Activated CD4-positive, alpha-beta T cell treated with anti-CD3 and anti-CD28 coated beads for 36 hours (primary cell): ENCODE measurements at regions not wholly inside any gene's neighbourhood (a gene's known extent, or its start where the extent isn't known, plus 50 kb on each side); places are given as distances from the start of the nearest gene placed in this dataset.
"Not testable (repeated sequence)": the region's sequence is repeated elsewhere in the genome, so short reads cannot be mapped to it uniquely, and the experiment has no call there.

ENCODE experiments used
- ATAC-seq: fragments of 200-7000 bp; cut with Tn5 transposase; one replicate; pipeline ENCODE4 v1.10.0; 2021; ENCODE audit warnings: mild to moderate bottlenecking, moderate library complexity
- CTCF ChIA-PET: fragments of 350-600 bp; sonication (Branson Sonifier 250); formaldehyde crosslinking; loops from one replicate; lab custom pipeline; 2021; ENCODE audit warnings: antibody characterized with exemption; lab: Charles Lee
- POLR2A ChIA-PET: fragments of 350-600 bp; sonication (Branson Sonifier 250); formaldehyde crosslinking; loops from one replicate; lab custom pipeline; 2021; ENCODE audit warnings: antibody characterized with exemption, inconsistent platforms; lab: Charles Lee
- DNase-seq: peaks from one replicate; pipeline ENCODE4 v3.0.0-alpha.2; 2020
- H3K27ac Mint-ChIP-seq: one replicate; pipeline ENCODE4 v1.8.0; 2021; ENCODE audit warnings: mixed read lengths
- H3K27me3 Mint-ChIP-seq: one replicate; pipeline ENCODE4 v1.8.0; 2021; ENCODE audit warnings: mixed read lengths
- H3K36me3 Mint-ChIP-seq: one replicate; pipeline ENCODE4 v1.8.0; 2021; ENCODE audit warnings: low read depth, mixed read lengths
- H3K4me1 Mint-ChIP-seq: one replicate; pipeline ENCODE4 v1.8.0; 2021; ENCODE audit warnings: mixed read lengths
- H3K4me3 Mint-ChIP-seq: one replicate; pipeline ENCODE4 v1.8.0; 2021; ENCODE audit warnings: mild to moderate bottlenecking, moderate library complexity, mixed read lengths
- H3K9me3 Mint-ChIP-seq: one replicate; pipeline ENCODE4 v1.8.0; 2021; ENCODE audit warnings: low read depth, mixed read lengths
- intact Hi-C, 2 experiments: fragments of 100-400 bp; cut with DNase I in 1 of 2; cut with micrococcal nuclease in 1 of 2; formaldehyde crosslinking; loops; one replicate each; pipeline versions ENCODE4 v1.14.2 to v1.15.1; 2022 to 2024; cut with DNase I, micrococcal nuclease

DNA sequence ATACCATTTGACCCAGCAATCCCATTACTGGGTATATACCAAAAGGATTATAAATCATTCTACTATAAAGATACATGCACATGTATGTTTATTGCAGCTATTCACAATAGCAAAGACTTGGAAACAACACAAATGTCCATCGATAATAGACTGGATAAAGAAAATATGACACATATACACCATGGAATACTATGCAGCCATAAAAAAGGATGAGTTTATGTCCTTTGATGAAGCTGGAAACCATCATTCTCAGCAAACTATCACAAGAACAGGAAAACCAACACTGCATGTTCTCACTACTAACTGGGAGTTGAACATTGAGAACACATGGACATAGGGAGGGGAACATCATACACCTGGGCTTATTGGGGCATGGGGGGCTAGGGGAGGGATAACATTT is 991.8 kb downstream of the SLC16A7 start:
- H3K4me3 Mint-ChIP-seq, H3K27me3 Mint-ChIP-seq, CTCF ChIA-PET: not testable (repeated sequence)

DNA sequence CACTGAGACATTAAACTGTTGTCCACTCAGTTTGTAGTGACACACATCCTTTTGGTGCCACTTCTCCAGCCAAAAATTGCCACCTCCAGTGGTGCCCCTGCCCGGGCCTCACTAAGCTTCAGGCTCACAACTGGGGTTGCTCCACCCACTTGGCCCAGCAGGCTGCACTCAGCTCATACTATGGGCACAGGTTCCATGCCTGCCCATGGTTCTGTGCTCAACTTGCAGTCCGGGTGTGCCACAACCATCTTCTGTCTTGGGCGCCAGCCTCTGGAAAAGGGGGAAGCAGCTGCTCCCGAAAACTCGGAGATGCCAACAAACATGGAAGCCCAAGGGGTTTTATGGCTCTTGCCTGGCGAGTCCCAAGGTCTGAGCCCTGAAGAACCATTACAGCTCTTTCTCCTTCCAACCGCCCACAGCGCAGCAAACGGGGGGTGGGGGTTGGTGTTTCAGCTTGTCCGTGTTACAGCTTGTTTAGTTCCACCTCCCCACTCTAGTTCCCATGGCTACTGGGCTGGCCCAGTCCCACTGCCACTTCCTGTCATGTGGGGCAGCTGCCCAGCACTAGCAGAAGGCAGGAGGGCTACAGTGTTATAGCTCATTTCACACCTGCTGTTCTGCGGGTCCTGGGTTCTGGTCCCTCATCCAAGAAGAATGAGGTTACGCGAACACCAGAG is 998.3 kb downstream of the SLC16A7 start:
- intact Hi-C loops = no loop called here
- DNase-seq (no peak), ATAC-seq (no peak)
- Mint-ChIP-seq H3K4me3 (no peak overlapping the region), H3K36me3 (no peaks in the 10 kb centered on the region), H3K4me1 (no peaks in the 10 kb centered on the region), H3K27ac (no peak overlapping the region), H3K27me3 (no peaks in the 10 kb centered on the region), H3K9me3 (peaks cover 4% of the 10 kb centered on the region)
- POLR2A ChIA-PET = no interaction called here
- CTCF ChIA-PET = interaction anchor here (0.7 kb wide), 1 partner anchor 330 kb away, joined by 3 read pairs; no protein-coding TSS in a partner anchor

More for the DNA sequence above, 991.8 kb downstream of the SLC16A7 start:
- ATAC-seq, H3K9me3 Mint-ChIP-seq, DNase-seq, H3K36me3 Mint-ChIP-seq, intact Hi-C loops, H3K4me1 Mint-ChIP-seq, POLR2A ChIA-PET, H3K27ac Mint-ChIP-seq: not testable (repeated sequence)

DNA sequence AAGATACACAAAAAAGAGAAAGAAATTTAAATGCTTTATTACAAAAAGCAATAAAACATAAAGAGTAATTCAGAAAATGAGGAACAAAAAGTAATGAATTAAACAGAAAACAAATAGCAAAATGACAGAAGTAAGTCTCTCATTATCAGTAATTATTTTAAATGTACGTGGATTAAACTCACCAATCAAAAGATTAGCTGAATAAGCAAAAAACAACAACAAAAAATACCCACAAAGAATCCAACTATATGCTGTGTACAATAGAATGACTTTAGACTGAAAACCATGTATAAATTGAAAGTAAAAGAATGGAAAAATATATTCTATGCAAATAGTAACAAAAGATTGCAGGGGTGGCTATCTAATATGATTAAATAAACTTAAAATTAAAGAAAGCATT is 1006.8 kb downstream of the SLC16A7 start:
- H3K9me3 Mint-ChIP-seq = peaks cover 12% of the 10 kb centered on the region
- ChIA-PET POLR2A (no interaction called here), CTCF (no interaction called here)
- H3K4me3 Mint-ChIP-seq = no peak overlapping the region
- no peaks in the 10 kb centered on the region for H3K36me3 Mint-ChIP-seq
- intact Hi-C loops = no loop called here
- DNase-seq (no peak), ATAC-seq (no peak)
- H3K27me3 Mint-ChIP-seq = no peaks in the 10 kb centered on the region
- no peak overlapping the region for H3K27ac Mint-ChIP-seq
- H3K4me1 Mint-ChIP-seq = no peaks in the 10 kb centered on the region

DNA sequence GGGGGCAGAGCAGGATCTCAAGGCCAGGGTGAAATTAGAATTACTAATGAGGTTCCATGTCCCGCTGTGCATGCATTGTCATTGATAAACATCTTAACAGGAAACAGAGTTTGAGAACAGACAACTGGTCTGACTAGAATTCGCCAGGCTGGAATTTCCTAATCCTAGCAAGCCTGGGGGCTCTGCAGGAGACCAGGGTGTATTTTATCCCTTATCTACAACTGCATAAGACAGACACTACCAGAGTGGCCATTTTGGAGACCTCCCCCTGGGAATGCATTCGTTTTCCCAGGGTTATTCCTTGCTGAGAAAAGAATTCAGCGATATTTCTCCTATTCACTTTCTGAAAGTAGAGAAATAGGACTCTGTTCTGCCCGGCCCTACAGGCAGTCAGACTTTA is 1007.6 kb downstream of the SLC16A7 start:
- ATAC-seq, DNase-seq, H3K27me3 Mint-ChIP-seq, H3K4me3 Mint-ChIP-seq, POLR2A ChIA-PET, H3K36me3 Mint-ChIP-seq, H3K27ac Mint-ChIP-seq, intact Hi-C loops, CTCF ChIA-PET, H3K4me1 Mint-ChIP-seq: not testable (repeated sequence)
- peaks cover 12% of the 10 kb centered on the region for H3K9me3 Mint-ChIP-seq

DNA sequence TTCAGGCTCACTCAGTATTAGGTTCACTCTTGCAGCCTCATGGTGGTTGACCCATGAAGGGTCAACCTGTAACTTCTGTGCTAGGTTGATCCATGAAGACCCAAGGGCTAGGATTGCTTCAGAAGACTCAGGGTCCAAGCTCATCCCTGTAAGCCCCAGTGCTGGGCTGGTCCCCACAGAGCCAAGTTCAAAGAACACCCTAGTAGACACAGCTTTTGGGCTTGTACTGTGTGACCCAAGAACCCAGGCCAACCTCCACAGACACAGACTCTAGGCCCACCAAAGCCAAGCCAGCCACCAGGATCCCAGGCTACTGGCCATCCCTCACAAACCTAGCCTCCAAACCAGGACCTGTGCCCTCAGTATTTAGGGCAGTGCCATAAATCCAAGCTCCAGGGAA is 1020.6 kb downstream of the SLC16A7 start:
- intact Hi-C loops = no loop called here
- POLR2A ChIA-PET = no interaction called here
- H3K9me3 Mint-ChIP-seq = peaks cover 3% of the 10 kb centered on the region
- H3K4me3 Mint-ChIP-seq = no peak overlapping the region
- CTCF ChIA-PET = no interaction called here
- no peaks in the 10 kb centered on the region for H3K36me3 Mint-ChIP-seq
- ATAC-seq (no peak), DNase-seq (no peak)
- H3K27me3 Mint-ChIP-seq = no peaks in the 10 kb centered on the region
- no peak overlapping the region for H3K27ac Mint-ChIP-seq
- no peaks in the 10 kb centered on the region for H3K4me1 Mint-ChIP-seq

DNA sequence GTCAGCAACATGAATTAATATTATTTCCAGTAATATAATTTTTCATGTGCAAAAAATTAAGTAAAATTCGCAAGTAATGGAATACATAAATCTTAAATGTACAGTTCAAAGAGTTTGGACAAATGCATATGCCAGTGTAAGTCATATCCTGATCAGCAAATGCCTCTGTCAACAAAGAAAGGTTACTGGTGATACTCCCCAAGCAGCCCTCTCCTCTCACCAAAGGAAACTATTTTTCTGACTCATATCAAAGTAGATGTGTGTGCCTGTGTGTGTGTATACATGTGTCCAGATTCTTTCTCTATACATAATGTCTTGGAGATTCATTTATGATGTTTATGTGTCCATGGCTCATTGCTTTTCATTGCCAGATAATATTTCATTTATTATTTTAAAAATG is 1035.0 kb downstream of the SLC16A7 start:
- Mint-ChIP-seq H3K27me3 (no peaks in the 10 kb centered on the region), H3K4me3 (no peak overlapping the region), H3K27ac (no peak overlapping the region), H3K36me3 (no peaks in the 10 kb centered on the region), H3K9me3 (peaks cover 3% of the 10 kb centered on the region), H3K4me1 (no peaks in the 10 kb centered on the region)
- POLR2A ChIA-PET = no interaction called here
- intact Hi-C loops = no loop called here
- ATAC-seq (no peak), DNase-seq (no peak)
- CTCF ChIA-PET = no interaction called here

DNA sequence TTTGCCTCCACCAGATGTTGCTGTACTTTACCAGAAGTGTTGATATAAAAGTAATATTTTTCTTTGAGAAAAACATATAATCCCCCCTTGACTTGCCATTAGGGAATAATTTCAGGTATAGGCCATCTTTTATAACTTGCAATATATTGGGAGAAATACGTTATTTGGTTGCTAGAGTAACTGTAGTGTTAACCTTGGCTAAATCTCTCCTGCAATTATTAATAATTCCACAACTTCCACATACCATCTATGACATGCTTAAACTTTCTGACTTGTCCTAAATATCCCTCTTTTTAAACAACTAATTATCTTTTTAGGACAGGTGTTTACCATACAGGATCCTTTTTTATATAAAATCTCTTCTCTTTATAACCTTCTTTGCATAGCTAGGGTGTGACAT is 1048.2 kb downstream of the SLC16A7 start:
- Mint-ChIP-seq H3K36me3 (no peaks in the 10 kb centered on the region), H3K4me1 (no peaks in the 10 kb centered on the region), H3K27ac (no peak overlapping the region), H3K4me3 (no peak overlapping the region), H3K27me3 (no peaks in the 10 kb centered on the region), H3K9me3 (peaks cover 3% of the 10 kb centered on the region)
- intact Hi-C loops = no loop called here
- POLR2A ChIA-PET = no interaction called here
- CTCF ChIA-PET = no interaction called here
- DNase-seq (no peak), ATAC-seq (no peak)

DNA sequence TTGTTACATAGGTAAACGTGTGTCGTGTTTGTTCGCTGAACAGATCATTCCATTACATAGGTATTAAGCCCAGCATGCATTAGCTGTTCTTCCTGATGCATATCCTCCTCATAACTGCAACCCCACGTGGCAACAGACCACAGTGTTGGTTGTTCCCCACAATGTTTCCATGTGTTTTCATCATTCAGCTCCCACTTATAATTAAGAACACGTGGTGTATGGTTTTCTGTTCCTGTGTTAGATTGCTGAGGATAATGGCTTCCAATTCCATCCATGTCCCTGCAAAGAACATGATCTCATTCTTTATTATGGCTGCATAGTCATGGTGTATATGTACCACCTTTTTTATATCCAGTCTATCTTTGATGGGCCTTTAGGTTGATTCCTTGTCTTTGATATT is 1071.1 kb downstream of the SLC16A7 start:
- H3K9me3 Mint-ChIP-seq = peaks cover 7% of the 10 kb centered on the region
- H3K27me3 Mint-ChIP-seq = no peaks in the 10 kb centered on the region
- intact Hi-C loops = no loop called here
- ChIA-PET POLR2A (no interaction called here), CTCF (no interaction called here)
- H3K4me1 Mint-ChIP-seq = no peaks in the 10 kb centered on the region
- H3K36me3 Mint-ChIP-seq = no peaks in the 10 kb centered on the region
- ATAC-seq (no peak), DNase-seq (no peak)
- H3K4me3 Mint-ChIP-seq = no peak overlapping the region
- H3K27ac Mint-ChIP-seq = no peak overlapping the region

DNA sequence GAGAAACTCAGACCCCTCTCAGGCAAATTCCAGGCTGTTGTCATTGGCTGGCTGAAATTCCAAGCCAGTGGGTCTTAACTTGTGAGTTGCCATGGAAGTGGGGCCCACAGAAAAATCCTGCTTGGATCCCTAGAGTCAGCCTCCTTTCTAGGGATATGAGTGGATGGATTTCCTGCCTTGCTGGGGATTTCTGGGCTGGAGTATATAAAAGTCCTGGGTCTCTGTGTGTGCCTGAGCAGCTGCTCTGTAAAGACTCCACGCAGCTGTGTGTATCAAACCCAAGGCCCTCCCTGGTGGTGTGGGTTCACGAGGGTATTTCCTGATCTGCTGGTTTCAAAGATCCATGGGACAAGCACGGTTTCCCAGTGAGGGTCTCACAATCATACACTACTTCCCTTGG is 1077.1 kb downstream of the SLC16A7 start:
- H3K9me3 Mint-ChIP-seq = peaks cover 10% of the 10 kb centered on the region
- DNase-seq (no peak), ATAC-seq (no peak)
- no peak overlapping the region for H3K4me3 Mint-ChIP-seq
- intact Hi-C loops = no loop called here
- H3K36me3 Mint-ChIP-seq = no peaks in the 10 kb centered on the region
- no peaks in the 10 kb centered on the region for H3K4me1 Mint-ChIP-seq
- ChIA-PET POLR2A (no interaction called here), CTCF (no interaction called here)
- no peak overlapping the region for H3K27ac Mint-ChIP-seq
- H3K27me3 Mint-ChIP-seq = no peaks in the 10 kb centered on the region

DNA sequence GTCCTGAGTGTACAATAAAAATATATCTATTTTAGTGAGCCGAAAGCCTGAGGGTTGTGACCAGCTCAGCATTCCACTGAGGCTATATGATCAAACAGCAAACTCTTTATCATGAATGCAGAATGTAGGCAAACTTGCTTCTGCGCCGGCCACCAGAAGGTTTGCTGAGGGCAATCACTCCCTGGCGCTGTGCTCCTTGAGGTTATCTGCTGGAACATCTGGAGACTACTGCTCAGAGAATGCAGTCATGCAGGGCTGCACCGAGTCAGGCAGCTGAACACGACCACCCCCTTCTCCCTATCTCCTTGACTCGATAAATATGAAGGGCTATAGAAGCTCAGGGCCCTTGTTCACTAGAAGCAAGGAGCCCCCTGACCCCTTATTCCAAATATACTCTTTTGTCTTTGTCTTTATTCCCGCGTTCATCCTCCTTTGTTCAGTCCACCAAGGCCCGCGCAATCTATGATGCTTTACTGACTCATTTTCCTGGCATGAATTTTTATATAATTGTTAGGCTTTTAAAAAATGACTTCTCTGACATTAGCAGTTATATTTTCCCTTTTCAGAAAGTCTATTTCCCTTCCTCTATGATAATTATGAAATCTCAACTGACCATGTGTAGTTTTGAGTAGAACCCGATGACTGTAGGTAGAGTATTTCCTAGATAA is 1089.3 kb downstream of the SLC16A7 start:
- Mint-ChIP-seq H3K4me1 (no peaks in the 10 kb centered on the region), H3K27ac (no peak overlapping the region), H3K9me3 (peaks cover 9% of the 10 kb centered on the region), H3K4me3 (no peak overlapping the region), H3K36me3 (no peaks in the 10 kb centered on the region), H3K27me3 (no peaks in the 10 kb centered on the region)
- DNase-seq (no peak), ATAC-seq (no peak)
- ChIA-PET CTCF (no interaction called here), POLR2A (no interaction called here)
- intact Hi-C loops = no loop called here

DNA sequence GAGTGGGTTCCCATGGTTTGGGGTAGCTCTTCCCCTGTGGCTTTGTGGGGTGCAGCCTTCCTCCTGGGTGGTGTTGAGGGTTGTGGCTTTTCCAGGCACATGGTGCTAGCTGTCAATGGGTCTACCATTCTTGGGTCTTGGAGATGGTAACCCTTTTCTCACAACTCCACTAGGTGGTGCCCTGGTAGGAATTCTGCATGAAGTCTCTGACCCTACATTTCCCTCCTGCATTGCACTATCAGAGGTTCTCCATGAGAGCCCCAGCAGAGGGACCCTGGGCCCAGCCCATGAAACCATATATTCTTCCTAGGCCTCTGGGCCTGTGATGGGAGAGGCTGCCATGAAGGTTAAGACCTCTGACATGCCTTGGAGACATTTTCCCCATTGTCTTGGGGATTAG is 1093.3 kb downstream of the SLC16A7 start:
- Mint-ChIP-seq H3K9me3 (peaks cover 6% of the 10 kb centered on the region), H3K4me3 (no peak overlapping the region), H3K27ac (no peak overlapping the region), H3K4me1 (no peaks in the 10 kb centered on the region), H3K36me3 (no peaks in the 10 kb centered on the region), H3K27me3 (no peaks in the 10 kb centered on the region)
- ChIA-PET POLR2A (no interaction called here), CTCF (no interaction called here)
- DNase-seq (no peak), ATAC-seq (no peak)
- intact Hi-C loops = no loop called here

DNA sequence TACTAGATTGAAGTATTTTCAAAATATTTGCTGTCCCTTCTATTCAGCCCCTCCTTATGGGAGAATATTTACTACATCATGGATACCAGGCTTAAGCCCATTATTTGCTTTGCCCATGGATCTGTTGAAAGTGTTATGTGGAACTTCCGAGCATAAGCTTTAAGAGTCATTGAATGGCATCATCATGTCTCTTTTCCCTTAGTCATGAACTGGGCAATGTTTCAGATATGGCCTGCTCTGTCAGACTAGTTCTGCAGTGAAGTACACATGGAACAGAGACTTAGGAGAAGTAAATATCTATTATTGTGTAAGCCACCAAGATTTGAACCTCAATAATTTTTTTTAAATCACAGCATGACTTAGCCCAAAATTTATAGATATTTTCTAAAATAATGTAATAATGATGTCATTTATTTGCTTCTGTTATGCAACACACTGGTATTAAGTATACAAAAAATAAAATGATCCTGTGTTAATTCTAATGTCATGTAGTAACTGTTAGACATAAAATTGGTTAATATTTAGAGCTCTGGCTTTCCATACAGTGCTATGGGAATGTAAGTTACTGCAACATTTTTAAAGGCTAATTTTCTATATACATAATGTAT is 1097.3 kb downstream of the SLC16A7 start:
- ATAC-seq = no peak
- H3K4me1 Mint-ChIP-seq = no peaks in the 10 kb centered on the region
- ChIA-PET CTCF (no interaction called here), POLR2A (no interaction called here)
- H3K4me3 Mint-ChIP-seq = no peak overlapping the region
- intact Hi-C loops = no loop called here
- H3K27ac Mint-ChIP-seq = no peak overlapping the region
- H3K9me3 Mint-ChIP-seq = peaks cover 6% of the 10 kb centered on the region
- DNase-seq = no peak
- no peaks in the 10 kb centered on the region for H3K36me3 Mint-ChIP-seq
- H3K27me3 Mint-ChIP-seq = no peaks in the 10 kb centered on the region
